ENCODE measurements at regions not wholly inside any gene's neighbourhood (a gene's known extent, or its start where the extent isn't known, plus 50 kb on each side); places are given as distances from the start of the nearest gene placed in this dataset.

- no peak for DNase-seq
Observed at GRCh38 chr12:111011999-111012600, 91.7 kb upstream of the MYL2 start.

DNA sequence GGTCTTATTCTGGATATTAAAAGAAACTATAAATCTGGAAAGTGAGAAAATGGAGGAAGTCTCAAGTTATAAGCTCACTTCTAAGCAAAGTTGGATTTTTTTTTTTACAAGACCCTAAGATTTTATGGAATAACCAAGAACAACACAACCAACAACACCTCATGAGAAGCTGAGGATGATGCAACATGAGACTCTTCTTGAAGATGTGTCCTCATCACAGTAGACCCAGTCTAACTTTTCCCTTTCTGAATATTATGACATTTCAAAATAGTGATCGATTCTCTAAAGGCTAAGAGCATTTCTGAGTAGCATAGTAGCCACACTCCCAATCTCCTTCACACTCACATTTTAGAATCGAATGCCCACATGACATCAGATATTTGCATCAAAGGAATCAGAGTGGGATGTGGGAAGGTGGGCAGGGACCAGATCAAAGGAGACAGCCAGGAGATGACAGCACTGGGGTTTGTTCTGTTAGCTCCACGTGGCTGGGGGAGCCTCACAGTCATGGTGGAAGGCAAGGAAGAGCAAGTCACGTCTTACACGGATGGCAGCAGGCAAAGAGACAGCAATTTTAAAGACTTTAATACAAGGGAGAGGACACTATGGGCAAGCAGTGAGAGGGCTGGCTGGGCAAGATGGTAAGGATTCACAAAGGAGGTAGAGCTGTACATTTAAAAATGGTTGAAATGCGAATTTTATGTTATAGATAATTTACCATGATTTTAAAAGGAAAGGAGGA is 90.7 kb upstream of the MYL2 start:
- DNase-seq: no peak

- DNase-seq: no peak
Observed at GRCh38 chr12:111010061-111010460, 89.7 kb upstream of the MYL2 start.

DNA sequence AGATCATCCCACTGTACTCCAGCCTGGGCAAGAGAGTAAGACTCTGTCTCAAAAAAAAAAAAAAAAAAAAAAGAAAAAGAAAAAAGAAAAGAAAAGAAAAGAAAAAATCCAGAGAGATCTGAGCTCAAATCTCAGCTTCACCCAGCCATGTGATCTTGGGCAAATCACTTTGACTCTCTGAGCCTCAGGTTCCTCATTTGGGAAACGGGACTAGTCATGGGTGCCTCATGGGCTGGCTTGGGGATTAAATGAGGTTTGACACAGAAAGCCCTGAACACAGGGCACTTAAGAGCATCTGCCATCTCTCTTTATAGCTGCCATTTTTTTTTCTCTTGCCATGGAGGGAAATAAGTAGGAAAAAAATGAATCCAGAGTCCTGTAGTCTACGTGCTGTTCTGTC is 86.2 kb upstream of the MYL2 start:
- no peak for DNase-seq

GRCh38 chr12:110998971-110999370 is 78.6 kb upstream of the MYL2 start:
- no peak for DNase-seq

- DNase-seq: no peak
Observed at GRCh38 chr12:110998165-110998564, 77.8 kb upstream of the MYL2 start.

DNA sequence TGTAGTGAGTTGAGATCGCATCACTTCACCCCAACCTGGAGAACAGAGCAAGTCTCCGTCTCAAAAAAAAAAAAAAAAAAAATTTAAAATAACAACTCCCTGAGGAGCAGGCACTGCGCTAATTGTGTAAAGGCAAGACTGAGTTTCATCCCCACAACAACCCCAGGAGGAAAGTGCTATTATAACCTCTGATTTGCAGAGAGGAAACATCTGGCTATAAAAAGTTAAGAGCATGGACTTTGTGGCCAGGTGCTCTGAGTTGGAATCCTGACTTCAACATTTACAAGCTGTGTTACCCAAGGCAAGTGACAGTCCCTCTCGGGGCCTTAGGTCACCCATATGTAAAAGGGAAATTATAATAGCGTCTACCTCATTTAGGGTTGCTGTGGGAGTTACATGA is 76.0 kb upstream of the MYL2 start:
- DNase-seq: no peak

- no peak for DNase-seq
Observed at GRCh38 chr12:110995615-110996014, 75.2 kb upstream of the MYL2 start.

- DNase-seq: no peak
Observed at GRCh38 chr12:110995016-110995415, 74.6 kb upstream of the MYL2 start.

- DNase-seq: no peak
Observed at GRCh38 chr12:110993434-110993833, 73.1 kb upstream of the MYL2 start.

GRCh38 chr12:110992909-110993308 is 72.5 kb upstream of the MYL2 start:
- no peak for DNase-seq

GRCh38 chr12:110983811-110984210 is 63.4 kb upstream of the MYL2 start:
- no peak for DNase-seq

DNA sequence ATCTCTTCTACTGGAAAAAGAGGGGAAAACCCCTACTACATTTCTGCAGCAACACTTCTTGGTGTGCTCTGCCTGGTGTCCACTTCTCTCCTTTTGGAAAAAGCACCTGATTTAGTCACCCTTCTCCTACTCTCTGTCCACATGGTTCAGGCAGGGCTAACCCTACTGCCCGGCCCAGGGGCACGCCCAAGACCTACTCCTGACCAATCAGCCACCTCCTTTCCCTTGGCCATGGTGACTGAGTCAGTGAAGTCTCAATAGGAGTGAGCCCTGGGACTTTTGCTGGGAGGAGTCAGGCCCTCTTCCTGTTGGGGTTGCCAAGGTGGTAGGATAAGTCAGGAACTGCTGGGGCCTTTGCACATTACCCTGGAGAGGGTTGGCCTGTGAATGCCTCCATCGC is 52.5 kb upstream of the MYL2 start:
- DNase-seq: no peak

DNA sequence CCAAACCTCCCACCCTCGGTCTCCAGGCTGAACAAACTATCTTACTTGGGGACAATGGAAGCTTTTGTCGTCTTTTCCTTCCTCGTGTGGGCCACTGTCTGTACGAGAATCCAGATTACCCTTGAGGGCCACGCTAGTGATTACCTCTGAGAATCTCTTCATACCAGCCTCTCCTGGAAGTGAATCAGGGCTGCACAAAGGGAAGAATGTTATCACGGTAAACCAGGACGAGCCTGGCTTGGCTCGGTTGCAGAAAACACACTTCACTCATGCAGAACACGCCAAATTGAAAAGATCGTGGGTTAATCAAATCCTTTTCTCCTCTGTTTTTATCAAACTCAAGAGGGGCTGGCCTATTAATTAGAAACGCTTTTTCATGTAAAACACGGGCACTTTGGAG is 51.6 kb upstream of the MYL2 start:
- DNase-seq: no peak

GRCh38 chr12:110971189-110971920 is 51.0 kb upstream of the MYL2 start:
- DNase-seq: no peak

Measured in right lung (tissue), 2 donors.